Upper lobe of left lung (tissue), 6 donors: ENCODE measurements at regions not wholly inside any gene's neighbourhood (a gene's known extent, or its start where the extent isn't known, plus 50 kb on each side); places are given as distances from the start of the nearest gene placed in this dataset.

Experiments
- ATAC-seq, 2 donors: fragments of 200-7000 bp; cut with Tn5 transposase; one replicate each; pipeline ENCODE4 v1.9.1; 2022; ENCODE audit warnings: mild to moderate bottlenecking in 2 of 2, moderate library complexity in 2 of 2; ENCODE audit not compliant: low FRiP score in 2 of 2
- DNase-seq, 2 donors: peaks; one replicate each; pipeline ENCODE4 v3.0.0-alpha.2; 2019 to 2020
- H3K27ac ChIP-seq, 4 donors: fragments of 200-600 bp; sonication (generic); one replicate each; pipeline ENCODE4 v1.5.1; 2016 to 2019
- H3K27me3 ChIP-seq, 4 donors: fragments of 200-600 bp; sonication (generic); one replicate each; pipeline ENCODE4 v1.5.1; 2017 to 2019
- H3K36me3 ChIP-seq, 4 donors: fragments of 200-600 bp; sonication (generic); one replicate each; pipeline ENCODE4 v1.5.1; 2016 to 2019
- H3K4me1 ChIP-seq, 4 donors: fragments of 200-600 bp; sonication (generic); one replicate each; pipeline ENCODE4 v1.5.1; 2018 to 2019
- H3K4me3 ChIP-seq, 4 donors: fragments of 200-600 bp; sonication (generic); one replicate each; pipeline ENCODE4 v1.5.1; 2017 to 2019; ENCODE audit warnings: mild to moderate bottlenecking in 2 of 4, moderate library complexity in 1 of 4
- H3K9me3 ChIP-seq, 4 donors: fragments of 200-600 bp; sonication (generic); one replicate each; pipeline ENCODE4 v1.5.1; 2018 to 2019
- EP300 ChIP-seq, 4 donors: sonication (generic); formaldehyde crosslinking; IDR thresholded peaks; one replicate each; pipeline ENCODE4 v1.5.1; 2017; ENCODE audit warnings: antibody characterized with exemption in 4 of 4, control low read depth in 2 of 4
- POLR2A ChIP-seq, 4 donors: fragments of 450-650 bp; IDR thresholded peaks; one replicate each; pipeline ENCODE4 v1.5.1; 2016 to 2017; ENCODE audit warnings: antibody characterized with exemption in 4 of 4, mild to moderate bottlenecking in 2 of 4
- POLR2AphosphoS5 ChIP-seq, 2 donors: sonication (generic); formaldehyde crosslinking; IDR thresholded peaks; one replicate each; pipeline ENCODE4 v1.5.1; 2017; ENCODE audit warnings: antibody characterized with exemption in 2 of 2
- WGBS, 2 donors: methylation state at CpG; one replicate each; pipeline ENCODE4 v1.1.5; 2017 to 2018; 5-methylcytosine and 5-hydroxymethylcytosine counted together
- TF ChIP-seq, protein P1 (sequence below), 6 experiments: fragments of 450-650 bp in 4 of 6; fragments of 200-600 bp in 2 of 6; sonication (generic) in 2 of 6; IDR thresholded peaks; one replicate each; pipeline ENCODE4 v1.5.1; 2016 to 2019; ENCODE audit warnings: antibody characterized with exemption in 6 of 6
- donor health status: DM: no; HTN: no; CAD: no; lungs with moderate emphysema.
- donor health status: DM: no; HTN: yes; CAD: no; lungs with severe emphysema.

- WGBS, 2 donors = 81 to 90% methylated on average over 2 of the region's 2 CpGs
- no peak for TF ChIP-seq POLR2AphosphoS5 (IDR thresholded peaks at IDR 0.05)
- TF ChIP-seq, protein P1, sequence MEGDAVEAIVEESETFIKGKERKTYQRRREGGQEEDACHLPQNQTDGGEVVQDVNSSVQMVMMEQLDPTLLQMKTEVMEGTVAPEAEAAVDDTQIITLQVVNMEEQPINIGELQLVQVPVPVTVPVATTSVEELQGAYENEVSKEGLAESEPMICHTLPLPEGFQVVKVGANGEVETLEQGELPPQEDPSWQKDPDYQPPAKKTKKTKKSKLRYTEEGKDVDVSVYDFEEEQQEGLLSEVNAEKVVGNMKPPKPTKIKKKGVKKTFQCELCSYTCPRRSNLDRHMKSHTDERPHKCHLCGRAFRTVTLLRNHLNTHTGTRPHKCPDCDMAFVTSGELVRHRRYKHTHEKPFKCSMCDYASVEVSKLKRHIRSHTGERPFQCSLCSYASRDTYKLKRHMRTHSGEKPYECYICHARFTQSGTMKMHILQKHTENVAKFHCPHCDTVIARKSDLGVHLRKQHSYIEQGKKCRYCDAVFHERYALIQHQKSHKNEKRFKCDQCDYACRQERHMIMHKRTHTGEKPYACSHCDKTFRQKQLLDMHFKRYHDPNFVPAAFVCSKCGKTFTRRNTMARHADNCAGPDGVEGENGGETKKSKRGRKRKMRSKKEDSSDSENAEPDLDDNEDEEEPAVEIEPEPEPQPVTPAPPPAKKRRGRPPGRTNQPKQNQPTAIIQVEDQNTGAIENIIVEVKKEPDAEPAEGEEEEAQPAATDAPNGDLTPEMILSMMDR (IDR thresholded peaks at IDR 0.05) = no peak
- no peak for TF ChIP-seq POLR2A (IDR thresholded peaks at IDR 0.05)
- no peak for TF ChIP-seq EP300 (IDR thresholded peaks at IDR 0.05)
- no peaks in the 10 kb centered on the region for H3K4me1 ChIP-seq
- H3K27me3 ChIP-seq = no peaks in the 10 kb centered on the region
- DNase-seq = no peak
- H3K27ac ChIP-seq = no peak overlapping the region
- no peak overlapping the region for H3K4me3 ChIP-seq
- H3K9me3 ChIP-seq = no peaks in the 10 kb centered on the region
- no peak for ATAC-seq
- H3K36me3 ChIP-seq = no peaks in the 10 kb centered on the region
Measured at GRCh38 chr2:151020411-151020810, 241.3 kb downstream of the RBM43 start.

DNA sequence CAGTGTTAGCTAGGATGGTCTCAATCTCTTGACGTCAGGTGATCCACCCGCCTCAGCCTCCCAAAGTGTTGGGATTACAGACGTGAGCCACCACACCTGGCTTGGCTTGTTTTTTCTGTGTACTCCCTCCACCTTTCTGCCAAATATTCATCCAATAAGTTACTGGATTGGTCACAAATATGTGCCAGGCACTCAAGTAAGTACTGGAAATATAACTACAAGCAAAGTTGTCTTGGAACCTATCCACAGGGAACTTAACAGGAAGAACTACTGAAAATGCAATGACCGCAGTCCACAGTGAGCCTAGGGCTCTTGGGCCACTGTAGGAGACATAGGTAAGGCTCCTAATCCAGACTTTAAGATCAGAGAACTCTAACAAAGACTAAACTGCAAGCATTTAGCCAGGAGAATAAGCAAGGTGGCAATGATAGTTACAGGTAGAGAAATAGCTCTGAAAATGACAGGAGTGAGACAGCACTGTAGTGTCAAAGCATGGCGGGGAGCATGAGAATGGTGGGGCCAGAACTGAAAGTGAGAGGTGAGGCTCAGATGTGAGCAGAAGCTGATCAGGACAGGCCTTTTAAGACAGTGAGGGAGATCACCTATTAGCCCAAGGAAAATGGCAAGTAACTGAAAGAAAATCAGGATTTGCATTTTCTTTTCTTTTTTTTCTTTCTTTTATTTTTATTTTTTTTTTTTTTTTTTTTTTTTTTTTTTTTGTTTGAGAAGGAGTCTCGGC lies 252.1 kb downstream of the RBM43 start:
- Histone ChIP-seq H3K9me3 (no peaks in the 10 kb centered on the region), H3K36me3 (no peaks in the 10 kb centered on the region), H3K4me1 (no peaks in the 10 kb centered on the region), H3K4me3 (no peak overlapping the region), H3K27ac (no peak overlapping the region), H3K27me3 (no peaks in the 10 kb centered on the region)
- DNase-seq (peak in 1 of 2 donors; percentile 40), ATAC-seq (peak; percentile 36 to 84)
- 76 to 95% methylated on average over 6 of the region's 6 CpGs for WGBS, 2 donors
- TF ChIP-seq, protein P1 (IDR thresholded peaks at IDR 0.05) = no peak
- peak in 1 of 4 donors; percentile 27 for TF ChIP-seq EP300 (IDR thresholded peaks at IDR 0.05)

- 74 to 82% methylated on average over 3 to 6 of the region's 6 CpGs for WGBS, 2 donors
- ATAC-seq (peak in 1 of 2 donors; percentile 11), DNase-seq (no peak)
- Histone ChIP-seq H3K9me3 (no peaks in the 10 kb centered on the region), H3K4me3 (no peak overlapping the region), H3K27me3 (no peaks in the 10 kb centered on the region), H3K36me3 (no peaks in the 10 kb centered on the region), H3K4me1 (no peaks in the 10 kb centered on the region), H3K27ac (no peak overlapping the region)
- TF ChIP-seq POLR2AphosphoS5 (IDR thresholded peaks at IDR 0.05) (no peak), POLR2A (IDR thresholded peaks at IDR 0.05) (no peak), EP300 (IDR thresholded peaks at IDR 0.05) (no peak)
- TF ChIP-seq, protein P1 (IDR thresholded peaks at IDR 0.05) = no peak
Measured at GRCh38 chr2:151007365-151007764, 254.3 kb downstream of the RBM43 start.

DNA sequence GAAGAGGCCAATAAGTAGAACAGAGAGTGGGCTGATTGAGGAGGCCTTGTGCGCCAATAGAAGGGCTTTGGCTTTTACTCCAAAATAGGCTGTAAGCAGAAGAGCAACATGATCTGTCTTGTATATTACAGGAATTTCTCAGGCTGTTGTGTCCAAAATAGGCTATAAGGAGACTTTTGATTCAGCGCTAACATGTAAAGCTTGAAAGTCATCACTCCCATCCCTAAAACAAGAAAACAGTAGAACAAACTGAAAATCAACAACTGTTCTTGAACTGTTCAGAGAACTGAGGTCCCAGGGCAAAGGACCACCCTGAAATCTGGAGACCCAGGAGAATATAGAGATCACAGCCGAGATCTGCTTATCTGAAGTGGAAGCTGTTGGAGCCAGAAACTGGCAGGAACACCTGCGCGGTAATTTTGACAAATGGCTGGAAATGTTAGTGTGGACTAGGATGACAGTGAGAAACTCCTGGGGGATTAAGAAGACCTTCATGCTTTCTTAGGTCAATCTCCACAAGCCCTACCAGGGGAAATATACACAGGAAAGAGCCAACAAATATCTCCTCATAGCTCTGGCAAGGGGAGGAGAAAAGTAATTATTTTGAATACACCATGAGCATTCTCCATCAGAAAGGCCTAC lies 258.6 kb downstream of the RBM43 start:
- no peak for TF ChIP-seq POLR2AphosphoS5 (IDR thresholded peaks at IDR 0.05)
- TF ChIP-seq, protein P1 (IDR thresholded peaks at IDR 0.05) = no peak
- no peak for TF ChIP-seq EP300 (IDR thresholded peaks at IDR 0.05)
- TF ChIP-seq POLR2A (IDR thresholded peaks at IDR 0.05) = no peak
- ATAC-seq (no peak), DNase-seq (no peak)
- 94 to 95% methylated on average over 5 of the region's 5 CpGs for WGBS, 2 donors
- no peaks in the 10 kb centered on the region for H3K27me3 ChIP-seq
- H3K36me3 ChIP-seq = no peaks in the 10 kb centered on the region
- H3K9me3 ChIP-seq = no peaks in the 10 kb centered on the region
- no peak overlapping the region for H3K27ac ChIP-seq
- no peaks in the 10 kb centered on the region for H3K4me1 ChIP-seq
- no peak overlapping the region for H3K4me3 ChIP-seq
